ENCODE measurements at regions not wholly inside any gene's neighbourhood (a gene's known extent, or its start where the extent isn't known, plus 50 kb on each side); places are given as distances from the start of the nearest gene placed in this dataset.

- no peak for TF ChIP-seq CTCF (IDR thresholded peaks at IDR 0.05; ENCODE audit: low read depth, low read length)
- no peak for TF ChIP-seq EZH2phosphoT487 (IDR thresholded peaks at IDR 0.05; ENCODE audit: low read depth)
These were observed 76.0 kb upstream of the C1orf174 start for GRCh38 chr1:3975903-3976630.
